DMS 273 treated with DMSO at 0.1 percent for 48 hours (cell line): ENCODE measurements at regions not wholly inside any gene's neighbourhood (a gene's known extent, or its start where the extent isn't known, plus 50 kb on each side); places are given as distances from the start of the nearest gene placed in this dataset.
"Not testable (repeated sequence)": the region's sequence is repeated elsewhere in the genome, so short reads cannot be mapped to it uniquely, and the experiment has no call there.

ENCODE experiments used
- DNase-seq: peaks from one replicate; lab custom pipeline; 2025; lab: John Stamatoyannopoulos, UW

GRCh38 chr9:38125889-38126288, 56.9 kb upstream of the SHB start:
- no peak for DNase-seq

- DNase-seq = not testable (repeated sequence)
Measured at GRCh38 chr9:38123359-38123758, 54.3 kb upstream of the SHB start.

GRCh38 chr9:38120961-38121360, 51.9 kb upstream of the SHB start:
- no peak for DNase-seq

- DNase-seq = no peak
Measured at GRCh38 chr9:38119560-38120236, 50.7 kb upstream of the SHB start.

- DNase-seq = no peak
Measured at GRCh38 chr9:38118862-38119438, 49.9 kb upstream of the SHB start.
